K562 (cell line): ENCODE measurements at regions not wholly inside any gene's neighbourhood (a gene's known extent, or its start where the extent isn't known, plus 50 kb on each side); places are given as distances from the start of the nearest gene placed in this dataset.

Experiments used
- ATAC-seq: fragments of 200-7000 bp; cut with Tn5 transposase; 3 replicates; pipeline ENCODE4 v1.9.1; 2020; ENCODE audit warnings: moderate library complexity
- BruUV-seq: library from RNA; stranded (reverse); fragments of 400-500 nt; replicated peaks from 2 replicates; lab custom pipeline; 2021; lab: Mats Ljungman, UMichigan
- CTCF ChIA-PET: fragments of 300-600 bp; formaldehyde crosslinking; extraction: SDS; loops from one replicate; lab custom pipeline; 2021; ENCODE audit warnings: low intra/inter-chr PET ratio; lab: Yijun Ruan, JAX
- POLR2A ChIA-PET: fragments of 300-600, 350-650 bp; sonication (Branson Sonifier 250); formaldehyde crosslinking; extraction: SDS; loops from one replicate; lab custom pipeline; 2021; ENCODE audit warnings: antibody characterized with exemption, inconsistent platforms; lab: Yijun Ruan, JAX
- DNase-seq, 4 experiments: peaks; one replicate each; pipeline versions ENCODE4 v3.0.0 to v3.0.0-alpha.2; 2011 to 2018; ENCODE audit warnings: low spot score in 3 of 4, mixed read lengths in 3 of 4; ENCODE audit errors: extremely low read depth in 1 of 4
- FAIRE-seq: peaks from 2 replicates; lab custom pipeline; 2011; peaks lifted over from hg19 to GRCh38; lab: Jason Lieb, UNC
- H2AFZ ChIP-seq: 2 replicates; pipeline ENCODE4 v1.6.0; 2011; ENCODE audit warnings: low read depth, low read length, control low read depth, inconsistent platforms
- H3K27ac ChIP-seq: fragments of 200-600 bp; 3 replicates; pipeline ENCODE4 v1.8.0; 2011; ENCODE audit warnings: low read depth, mild to moderate bottlenecking, control low read depth, inconsistent platforms, low read length, moderate library complexity, mixed read lengths; ENCODE audit errors: extremely low read depth
- H3K27me3 ChIP-seq, 2 experiments: fragments of 300-600 bp in 1 of 2; 2 replicates in 1 of 2; 3 replicates in 1 of 2; pipeline versions ENCODE4 v1.6.0 to v1.8.0; 2011; ENCODE audit warnings: inconsistent platforms in 2 of 2, low read length in 2 of 2, mild to moderate bottlenecking in 1 of 2, mixed read lengths in 1 of 2, moderate library complexity in 1 of 2; ENCODE audit not compliant: control insufficient read depth in 2 of 2, insufficient read depth in 2 of 2
- H3K36me3 ChIP-seq: fragments of 300-600 bp; 3 replicates; pipeline ENCODE4 v1.8.0; 2011; ENCODE audit warnings: mild to moderate bottlenecking, low read length, inconsistent platforms; ENCODE audit not compliant: control insufficient read depth, insufficient read depth
- H3K4me1 ChIP-seq, 2 experiments: fragments of 200-600 bp in 1 of 2; replicated peaks in 1 of 2; 2 replicates in 1 of 2; 3 replicates in 1 of 2; pipeline versions ENCODE4 v1.5.1 to v1.8.0; 2011; ENCODE audit warnings: inconsistent platforms in 2 of 2, low read length in 2 of 2, mild to moderate bottlenecking in 1 of 2, mixed read lengths in 1 of 2, moderate library complexity in 1 of 2; ENCODE audit not compliant: control insufficient read depth in 2 of 2, insufficient read depth in 2 of 2
- H3K4me2 ChIP-seq: 2 replicates; pipeline ENCODE4 v1.6.1; 2011; ENCODE audit warnings: low read length, control low read depth, inconsistent platforms, mixed read lengths; ENCODE audit not compliant: insufficient read depth
- H3K4me3 ChIP-seq: fragments of 200-600 bp; sonication (generic), shearing (Covaris generic); 2 replicates; pipeline ENCODE4 v1.5.1; 2016; ENCODE audit warnings: control low read depth, inconsistent platforms
- H3K79me2 ChIP-seq: fragments of 200-600 bp; 3 replicates; pipeline ENCODE4 v1.8.0; 2011; ENCODE audit warnings: low read length, inconsistent platforms; ENCODE audit not compliant: control insufficient read depth, insufficient read depth
- H3K9ac ChIP-seq, 2 experiments: 2 replicates each; pipeline versions ENCODE4 v1.6.0 to v1.6.1; 2011; ENCODE audit warnings: low read depth in 2 of 2, low read length in 2 of 2, control low read depth in 1 of 2, inconsistent platforms in 1 of 2, mild to moderate bottlenecking in 1 of 2, mixed read lengths in 1 of 2; ENCODE audit not compliant: insufficient read depth in 1 of 2
- H3K9me1 ChIP-seq: one replicate; pipeline ENCODE4 v1.6.0; 2011; ENCODE audit warnings: inconsistent platforms, mild to moderate bottlenecking, low read length, moderate library complexity; ENCODE audit not compliant: control insufficient read depth, insufficient read depth
- H3K9me3 ChIP-seq: replicated peaks from 2 replicates; pipeline ENCODE4 v1.5.1; 2011; ENCODE audit warnings: low read depth, low read length, inconsistent platforms; ENCODE audit not compliant: control insufficient read depth, insufficient read depth
- H4K20me1 ChIP-seq: replicated peaks from 2 replicates; pipeline ENCODE4 v1.6.1; 2011; ENCODE audit warnings: low read length, inconsistent platforms, mixed read lengths; ENCODE audit not compliant: control insufficient read depth, insufficient read depth
- CCAR2 ChIP-seq: fragments of 200-400 bp; formaldehyde crosslinking; IDR thresholded peaks from 2 replicates; pipeline ENCODE4 v1.6.1; 2017; ENCODE audit warnings: mild to moderate bottlenecking, low read depth, low read length
- CEBPG ChIP-seq, 3 experiments: fragments of 200-800 bp in 1 of 3; sonication (Bioruptor generic) in 1 of 3; sonication (generic) in 1 of 3; formaldehyde crosslinking in 1 of 3; IDR thresholded peaks in 2 of 3; conservative IDR thresholded peaks in 1 of 3; 2 replicates each; pipeline versions ENCODE4 v1.6.1 to v1.8.0; 2016 to 2022; ENCODE audit warnings: missing compliant biosample characterization in 2 of 3, missing genetic modification characterization in 2 of 3, mild to moderate bottlenecking in 1 of 3, missing genetic modification reagents in 1 of 3
- CUX1 ChIP-seq: fragments of 200-800 bp; sonication (Bioruptor generic); IDR thresholded peaks from 2 replicates; pipeline ENCODE4 v1.6.1; 2016; ENCODE audit warnings: missing genetic modification characterization, missing compliant biosample characterization
- IRF2 ChIP-seq: sonication (generic); formaldehyde crosslinking; IDR thresholded peaks from 2 replicates; pipeline ENCODE4 v1.8.1; 2022; ENCODE audit warnings: mild to moderate bottlenecking, missing genetic modification reagents
- NCOA1 ChIP-seq: fragments of 450-650 bp; IDR thresholded peaks from 2 replicates; pipeline ENCODE4 v1.6.1; 2016; ENCODE audit warnings: low read depth
- NCOA6 ChIP-seq: fragments of 450-650 bp; IDR thresholded peaks from 2 replicates; pipeline ENCODE4 v1.6.1; 2017; ENCODE audit warnings: mild to moderate bottlenecking
- PHB ChIP-seq: fragments of 250-450 bp; sonication (Bioruptor Pico); IDR thresholded peaks from 2 replicates; pipeline ENCODE4 v1.5.0; 2021
- SREBF1 ChIP-seq: fragments of 150-350 bp; IDR thresholded peaks from 2 replicates; pipeline ENCODE4 v1.6.1; 2014; ENCODE audit warnings: antibody characterized with exemption, low read depth, low read length, borderline replicate concordance
- U2AF2 ChIP-seq: fragments of 200-400 bp; formaldehyde crosslinking; optimal IDR thresholded peaks from 2 replicates; pipeline ENCODE3; 2017; ENCODE audit warnings: low read depth, mild to moderate bottlenecking, low read length
- ZBTB1 ChIP-seq: sonication (generic); formaldehyde crosslinking; IDR thresholded peaks from 2 replicates; pipeline ENCODE4 v1.8.1; 2023; ENCODE audit warnings: missing genetic modification reagents, low read depth, mild to moderate bottlenecking, borderline replicate concordance
- ZSCAN32 ChIP-seq: fragments of 450-650 bp; formaldehyde crosslinking; IDR thresholded peaks from 2 replicates; pipeline ENCODE4 v1.4.0; 2020; ENCODE audit warnings: mild to moderate bottlenecking, moderate library complexity
- WGBS: fragments of 100-300 bp; shearing (Covaris generic); methylation state at CpG from one replicate; pipeline ENCODE4 v1.1.6; 2016; ENCODE audit warnings: low coverage, mixed read lengths; ENCODE audit not compliant: insufficient coverage; ENCODE audit errors: missing lambda C conversion rate; 5-methylcytosine and 5-hydroxymethylcytosine counted together
- in situ Hi-C: fragments of 300-500 bp; cut with MboI; formaldehyde crosslinking; loops from 4 replicates; pipeline ENCODE4 v1.15.0; 2018; ENCODE audit warnings: inconsistent platforms, mixed read lengths
- intact Hi-C: fragments of 100-400 bp; cut with micrococcal nuclease; formaldehyde crosslinking; loops from 2 replicates; pipeline ENCODE4 v1.14.2; 2022

- Histone ChIP-seq H3K27ac (no peak overlapping the region), H4K20me1 (peaks cover under 1% of the 10 kb centered on the region; the same call in 1 of the 2 replicates), H3K4me3 (no peak overlapping the region), H3K9me3 (no peaks in the 10 kb centered on the region), H3K9ac (no peak overlapping the region), H3K9me1 (no peaks in the 10 kb centered on the region), H3K4me1 (peaks cover 0 to 1% of the 10 kb centered on the region in 2 experiments; a peak in 3 of 5 replicates), H3K79me2 (no peaks in the 10 kb centered on the region), H3K36me3 (no peaks in the 10 kb centered on the region), H3K27me3 (peaks cover 18 to 41% of the 10 kb centered on the region in 2 experiments), H2AFZ (no peak overlapping the region), H3K4me2 (no peak overlapping the region)
- ATAC-seq (no peak), FAIRE-seq (no peak), DNase-seq (no peak)
- intact Hi-C loops (no loop called here), in situ Hi-C loops (loop anchor here (25.0 kb wide), 1 partner anchor 537 kb away; no protein-coding TSS in a partner anchor)
- BruUV-seq = no TSS peak
- ChIA-PET POLR2A (no interaction called here), CTCF (no interaction called here)
- 0% methylated on average over 2 of the region's 2 CpGs for WGBS
- TF ChIP-seq NCOA6 = no peak
- TF ChIP-seq ZBTB1 (CRISPR knock-in tag) = no peak
- TF ChIP-seq, all 486 proteins: peak for 0
Measured at GRCh38 chr2:126799301-126799700, 99.4 kb upstream of the TEX51 start.

GRCh38 chr2:126801473-126801872 lies 97.2 kb upstream of the TEX51 start:
- Histone ChIP-seq H3K4me1 (peaks cover 0 to 6% of the 10 kb centered on the region in 2 experiments; a peak in 3 of 5 replicates), H3K79me2 (no peaks in the 10 kb centered on the region), H3K27me3 (peaks cover 18 to 44% of the 10 kb centered on the region in 2 experiments), H3K4me2 (no peak overlapping the region), H3K27ac (no peak overlapping the region), H3K9me3 (no peaks in the 10 kb centered on the region), H2AFZ (no peak overlapping the region), H4K20me1 (peaks cover 4% of the 10 kb centered on the region; the same call in 1 of the 2 replicates), H3K4me3 (no peak overlapping the region), H3K36me3 (no peaks in the 10 kb centered on the region), H3K9ac (no peak overlapping the region), H3K9me1 (no peaks in the 10 kb centered on the region)
- ChIA-PET CTCF (no interaction called here), POLR2A (interaction anchor here (0.6 kb wide), 1 partner anchor 10 kb away, joined by 3 read pairs; no protein-coding TSS in a partner anchor)
- intact Hi-C loops (no loop called here), in situ Hi-C loops (no loop called here)
- DNase-seq (no peak), FAIRE-seq (no peak), ATAC-seq (no peak)
- 4% methylated on average over 6 of the region's 6 CpGs for WGBS
- no TSS peak for BruUV-seq
- no peak for TF ChIP-seq IRF2
- TF ChIP-seq CUX1 = no peak
- no peak for TF ChIP-seq PHB (CRISPR knock-in tag)
- TF ChIP-seq ZSCAN32 = no peak
- TF ChIP-seq NCOA1 = no peak
- no peak for TF ChIP-seq CEBPG (CRISPR knock-in tag; IDR thresholded peaks at IDR 0.05)
- no peak for TF ChIP-seq CEBPG (tag; conservative IDR thresholded peaks at IDR 0.05 in 1 of 2, IDR thresholded peaks at IDR 0.05 in 1 of 2)
- no peak for TF ChIP-seq CCAR2
- no peak for TF ChIP-seq SREBF1
- no peak for TF ChIP-seq U2AF2
